DND-41 (cell line): ENCODE measurements at regions not wholly inside any gene's neighbourhood (a gene's known extent, or its start where the extent isn't known, plus 50 kb on each side); places are given as distances from the start of the nearest gene placed in this dataset.

ENCODE experiments used
- ATAC-seq: fragments of 200-7000 bp; cut with Tn5 transposase; 3 replicates; pipeline ENCODE4 v1.9.1; 2021; ENCODE audit warnings: low read depth; ENCODE audit not compliant: insufficient read depth
- DNase-seq: peaks from one replicate; pipeline ENCODE4 v3.0.0-alpha.2; 2020
- H2AFZ ChIP-seq: 2 replicates; pipeline ENCODE4 v1.6.0; 2012; ENCODE audit warnings: low read depth, low read length
- H3K27ac ChIP-seq: 2 replicates; pipeline ENCODE4 v1.5.1; 2012; ENCODE audit warnings: low read length, inconsistent platforms
- H3K27me3 ChIP-seq: fragments of 200-600 bp; sonication (generic); 2 replicates; pipeline ENCODE4 v1.6.0; 2012; ENCODE audit warnings: low read length, mild to moderate bottlenecking, inconsistent platforms; ENCODE audit not compliant: insufficient read depth, poor library complexity
- H3K36me3 ChIP-seq: 2 replicates; pipeline ENCODE4 v1.5.1; 2012; ENCODE audit warnings: low read length, inconsistent platforms; ENCODE audit not compliant: insufficient read depth
- H3K4me1 ChIP-seq: 2 replicates; pipeline ENCODE4 v1.5.1; 2012; ENCODE audit warnings: mild to moderate bottlenecking, low read length; ENCODE audit not compliant: insufficient read depth
- H3K4me2 ChIP-seq: 2 replicates; pipeline ENCODE4 v1.6.0; 2012; ENCODE audit warnings: mild to moderate bottlenecking, moderate library complexity, low read length, inconsistent platforms; ENCODE audit not compliant: insufficient read depth
- H3K4me3 ChIP-seq, 2 experiments: fragments of 200-600 bp in 1 of 2; shearing (Covaris generic) in 1 of 2; 2 replicates each; pipeline ENCODE4 v1.5.1; 2012 to 2016; ENCODE audit warnings: inconsistent platforms in 2 of 2, low read length in 2 of 2, mild to moderate bottlenecking in 2 of 2, low read depth in 1 of 2, moderate library complexity in 1 of 2
- H3K79me2 ChIP-seq: 2 replicates; pipeline ENCODE4 v1.6.0; 2012; ENCODE audit warnings: low read length, inconsistent platforms; ENCODE audit not compliant: insufficient read depth
- H3K9ac ChIP-seq: 2 replicates; pipeline ENCODE4 v1.6.0; 2012; ENCODE audit warnings: low read depth, mild to moderate bottlenecking, inconsistent platforms, low read length, moderate library complexity
- H3K9me3 ChIP-seq: 2 replicates; pipeline ENCODE4 v1.5.1; 2012; ENCODE audit warnings: low read length, moderate library complexity, mild to moderate bottlenecking, inconsistent platforms; ENCODE audit not compliant: insufficient read depth, severe bottlenecking
- H4K20me1 ChIP-seq: 2 replicates; pipeline ENCODE4 v1.6.0; 2012; ENCODE audit warnings: low read length; ENCODE audit not compliant: insufficient read depth
- EZH2 ChIP-seq: IDR thresholded peaks from 3 replicates; pipeline ENCODE4 v1.6.1; 2012; ENCODE audit warnings: borderline replicate concordance, low read depth, mild to moderate bottlenecking, moderate library complexity, low read length, inconsistent platforms; ENCODE audit not compliant: severe bottlenecking
- TF ChIP-seq, protein P1 (sequence below): IDR thresholded peaks from 2 replicates; pipeline ENCODE4 v1.5.1; 2012; ENCODE audit warnings: borderline replicate concordance, low read length, moderate library complexity, mild to moderate bottlenecking; ENCODE audit not compliant: poor library complexity, severe bottlenecking; ENCODE audit errors: extremely low read depth

GRCh38 chr7:115805458-115805857 is 225.1 kb downstream of the TFEC start:
- Histone ChIP-seq H3K27ac (no peak overlapping the region), H3K27me3 (peaks cover 4% of the 10 kb centered on the region), H3K4me2 (no peak overlapping the region), H2AFZ (no peak overlapping the region), H3K9me3 (no peaks in the 10 kb centered on the region), H3K9ac (no peak overlapping the region), H3K36me3 (no peaks in the 10 kb centered on the region), H3K4me1 (no peaks in the 10 kb centered on the region), H4K20me1 (no peaks in the 10 kb centered on the region), H3K79me2 (no peaks in the 10 kb centered on the region), H3K4me3 (no peak overlapping the region)
- DNase-seq: no peak
- TF ChIP-seq EZH2: no peak
- TF ChIP-seq, protein P1, sequence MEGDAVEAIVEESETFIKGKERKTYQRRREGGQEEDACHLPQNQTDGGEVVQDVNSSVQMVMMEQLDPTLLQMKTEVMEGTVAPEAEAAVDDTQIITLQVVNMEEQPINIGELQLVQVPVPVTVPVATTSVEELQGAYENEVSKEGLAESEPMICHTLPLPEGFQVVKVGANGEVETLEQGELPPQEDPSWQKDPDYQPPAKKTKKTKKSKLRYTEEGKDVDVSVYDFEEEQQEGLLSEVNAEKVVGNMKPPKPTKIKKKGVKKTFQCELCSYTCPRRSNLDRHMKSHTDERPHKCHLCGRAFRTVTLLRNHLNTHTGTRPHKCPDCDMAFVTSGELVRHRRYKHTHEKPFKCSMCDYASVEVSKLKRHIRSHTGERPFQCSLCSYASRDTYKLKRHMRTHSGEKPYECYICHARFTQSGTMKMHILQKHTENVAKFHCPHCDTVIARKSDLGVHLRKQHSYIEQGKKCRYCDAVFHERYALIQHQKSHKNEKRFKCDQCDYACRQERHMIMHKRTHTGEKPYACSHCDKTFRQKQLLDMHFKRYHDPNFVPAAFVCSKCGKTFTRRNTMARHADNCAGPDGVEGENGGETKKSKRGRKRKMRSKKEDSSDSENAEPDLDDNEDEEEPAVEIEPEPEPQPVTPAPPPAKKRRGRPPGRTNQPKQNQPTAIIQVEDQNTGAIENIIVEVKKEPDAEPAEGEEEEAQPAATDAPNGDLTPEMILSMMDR: no peak
- no peak for ATAC-seq

- no peak overlapping the region for H3K27ac ChIP-seq
- peaks cover 4% of the 10 kb centered on the region for H3K27me3 ChIP-seq
- H3K36me3 ChIP-seq: no peaks in the 10 kb centered on the region
- H3K4me2 ChIP-seq: no peak overlapping the region
- DNase-seq: no peak
- TF ChIP-seq, protein P1: no peak
- no peak for TF ChIP-seq EZH2
- H3K9ac ChIP-seq: no peak overlapping the region
- H3K9me3 ChIP-seq: no peaks in the 10 kb centered on the region
- H2AFZ ChIP-seq: no peak overlapping the region
- H3K79me2 ChIP-seq: no peaks in the 10 kb centered on the region
- H4K20me1 ChIP-seq: no peaks in the 10 kb centered on the region
- no peaks in the 10 kb centered on the region for H3K4me1 ChIP-seq
- no peak for ATAC-seq
- no peak overlapping the region for H3K4me3 ChIP-seq
Measured at GRCh38 chr7:115802415-115802814, 228.1 kb downstream of the TFEC start.

- Histone ChIP-seq H3K4me2 (no peak overlapping the region), H3K79me2 (no peaks in the 10 kb centered on the region), H3K27ac (no peak overlapping the region), H3K4me1 (no peaks in the 10 kb centered on the region), H3K36me3 (no peaks in the 10 kb centered on the region), H2AFZ (no peak overlapping the region), H3K9me3 (no peaks in the 10 kb centered on the region), H3K27me3 (peaks cover 4% of the 10 kb centered on the region), H4K20me1 (no peaks in the 10 kb centered on the region), H3K4me3 (no peak overlapping the region), H3K9ac (no peak overlapping the region)
- TF ChIP-seq, protein P1: no peak
- no peak for TF ChIP-seq EZH2
- no peak for ATAC-seq
- DNase-seq: no peak
Measured at GRCh38 chr7:115799430-115799829, 231.1 kb downstream of the TFEC start.
